Liver (tissue), 3 donors: ENCODE measurements at regions not wholly inside any gene's neighbourhood (a gene's known extent, or its start where the extent isn't known, plus 50 kb on each side); places are given as distances from the start of the nearest gene placed in this dataset.

Source experiments
- EGR1 ChIP-seq, 2 donors: IDR thresholded peaks; 2 replicates each; pipeline ENCODE4 v1.6.1; 2016 to 2018; ENCODE audit warnings: antibody characterized with exemption in 2 of 2, low read depth in 2 of 2
- FOXA1 ChIP-seq: IDR thresholded peaks from 2 replicates; pipeline ENCODE4 v1.6.1; 2016; ENCODE audit warnings: antibody characterized with exemption
- GABPA ChIP-seq, 2 donors: IDR thresholded peaks in 1 of 2; conservative IDR thresholded peaks in 1 of 2; 2 replicates each; pipeline ENCODE4 v1.6.1; 2016; ENCODE audit warnings: antibody characterized with exemption in 2 of 2, mild to moderate bottlenecking in 1 of 2, moderate library complexity in 1 of 2
- HNF4G ChIP-seq: IDR thresholded peaks from 2 replicates; pipeline ENCODE4 v1.6.1; 2016; ENCODE audit warnings: antibody characterized with exemption
- JUND ChIP-seq, 2 donors: IDR thresholded peaks; 2 replicates each; pipeline ENCODE4 v1.6.1; 2016; ENCODE audit warnings: antibody characterized with exemption in 2 of 2
- NR2F2 ChIP-seq: IDR thresholded peaks from 2 replicates; pipeline ENCODE4 v1.6.1; 2016; ENCODE audit warnings: antibody characterized with exemption
- RAD21 ChIP-seq, 2 donors: IDR thresholded peaks; 2 replicates each; pipeline ENCODE4 v1.6.1; 2016; ENCODE audit warnings: antibody characterized with exemption in 2 of 2, mild to moderate bottlenecking in 2 of 2
- RXRA ChIP-seq, 2 donors: IDR thresholded peaks; 2 replicates each; pipeline ENCODE4 v1.6.1; 2017 to 2018; ENCODE audit warnings: antibody characterized with exemption in 2 of 2, mild to moderate bottlenecking in 1 of 2
- SP1 ChIP-seq: IDR thresholded peaks from 2 replicates; pipeline ENCODE4 v1.6.1; 2018; ENCODE audit warnings: antibody characterized with exemption, mild to moderate bottlenecking
- TAF1 ChIP-seq: conservative IDR thresholded peaks from 2 replicates; pipeline ENCODE4 v1.6.1; 2016; ENCODE audit warnings: antibody characterized with exemption, mild to moderate bottlenecking
- YY1 ChIP-seq: IDR thresholded peaks from 2 replicates; pipeline ENCODE4 v1.6.1; 2016; ENCODE audit warnings: antibody characterized with exemption, mild to moderate bottlenecking
- TF ChIP-seq, protein P1 (sequence below): fragments of 150-350 bp; IDR thresholded peaks from 2 replicates; pipeline ENCODE4 v1.5.1; 2017; ENCODE audit warnings: improper control_type of control experiment, low read depth, low read length; ENCODE audit not compliant: missing input control
- TF ChIP-seq, protein P2 (sequence below): IDR thresholded peaks from 2 replicates; pipeline ENCODE4 v1.6.1; 2016; ENCODE audit warnings: antibody characterized with exemption
- TF ChIP-seq, protein P3 (sequence below): IDR thresholded peaks from 2 replicates; pipeline ENCODE4 v1.6.1; 2016; ENCODE audit warnings: antibody characterized with exemption, mild to moderate bottlenecking
- donor health status: healthy.
- donor health status: healthy.

DNA sequence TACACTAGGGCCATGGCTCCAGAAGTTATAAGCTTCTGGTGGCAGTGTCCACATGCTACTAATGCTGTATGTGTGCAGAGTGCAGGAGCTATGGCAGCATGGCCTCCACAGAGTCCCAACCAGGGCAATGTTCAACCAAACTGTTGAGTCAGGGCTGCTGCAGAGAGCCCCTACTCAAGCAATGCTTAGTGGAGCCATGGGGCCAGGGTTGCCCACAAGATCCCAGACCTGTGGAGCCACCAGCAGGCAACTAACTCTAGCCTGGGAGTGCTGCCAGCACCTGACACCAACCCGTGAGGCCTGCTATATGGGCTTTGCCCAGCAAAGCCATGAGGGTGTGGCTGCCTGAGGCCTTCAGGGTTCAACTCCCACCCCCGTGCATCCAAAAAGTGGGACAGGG is 655.2 kb downstream of the TBC1D22A start:
- TF ChIP-seq, protein P1, sequence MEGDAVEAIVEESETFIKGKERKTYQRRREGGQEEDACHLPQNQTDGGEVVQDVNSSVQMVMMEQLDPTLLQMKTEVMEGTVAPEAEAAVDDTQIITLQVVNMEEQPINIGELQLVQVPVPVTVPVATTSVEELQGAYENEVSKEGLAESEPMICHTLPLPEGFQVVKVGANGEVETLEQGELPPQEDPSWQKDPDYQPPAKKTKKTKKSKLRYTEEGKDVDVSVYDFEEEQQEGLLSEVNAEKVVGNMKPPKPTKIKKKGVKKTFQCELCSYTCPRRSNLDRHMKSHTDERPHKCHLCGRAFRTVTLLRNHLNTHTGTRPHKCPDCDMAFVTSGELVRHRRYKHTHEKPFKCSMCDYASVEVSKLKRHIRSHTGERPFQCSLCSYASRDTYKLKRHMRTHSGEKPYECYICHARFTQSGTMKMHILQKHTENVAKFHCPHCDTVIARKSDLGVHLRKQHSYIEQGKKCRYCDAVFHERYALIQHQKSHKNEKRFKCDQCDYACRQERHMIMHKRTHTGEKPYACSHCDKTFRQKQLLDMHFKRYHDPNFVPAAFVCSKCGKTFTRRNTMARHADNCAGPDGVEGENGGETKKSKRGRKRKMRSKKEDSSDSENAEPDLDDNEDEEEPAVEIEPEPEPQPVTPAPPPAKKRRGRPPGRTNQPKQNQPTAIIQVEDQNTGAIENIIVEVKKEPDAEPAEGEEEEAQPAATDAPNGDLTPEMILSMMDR = no peak
- TF ChIP-seq FOXA1 (no peak), RAD21 (IDR thresholded peaks at IDR 0.05) (no peak), NR2F2 (no peak), GABPA (IDR thresholded peaks at IDR 0.05 in 1 of 2, conservative IDR thresholded peaks at IDR 0.05 in 1 of 2) (no peak), YY1 (no peak), TAF1 (no peak), SP1 (no peak), HNF4G (no peak), EGR1 (IDR thresholded peaks at IDR 0.05; ENCODE audit: low read depth in 2 of 2) (no peak), JUND (IDR thresholded peaks at IDR 0.05) (no peak), RXRA (IDR thresholded peaks at IDR 0.05) (no peak)
- TF ChIP-seq, protein P2, sequence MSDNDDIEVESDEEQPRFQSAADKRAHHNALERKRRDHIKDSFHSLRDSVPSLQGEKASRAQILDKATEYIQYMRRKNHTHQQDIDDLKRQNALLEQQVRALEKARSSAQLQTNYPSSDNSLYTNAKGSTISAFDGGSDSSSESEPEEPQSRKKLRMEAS = no peak
- TF ChIP-seq, protein P3, sequence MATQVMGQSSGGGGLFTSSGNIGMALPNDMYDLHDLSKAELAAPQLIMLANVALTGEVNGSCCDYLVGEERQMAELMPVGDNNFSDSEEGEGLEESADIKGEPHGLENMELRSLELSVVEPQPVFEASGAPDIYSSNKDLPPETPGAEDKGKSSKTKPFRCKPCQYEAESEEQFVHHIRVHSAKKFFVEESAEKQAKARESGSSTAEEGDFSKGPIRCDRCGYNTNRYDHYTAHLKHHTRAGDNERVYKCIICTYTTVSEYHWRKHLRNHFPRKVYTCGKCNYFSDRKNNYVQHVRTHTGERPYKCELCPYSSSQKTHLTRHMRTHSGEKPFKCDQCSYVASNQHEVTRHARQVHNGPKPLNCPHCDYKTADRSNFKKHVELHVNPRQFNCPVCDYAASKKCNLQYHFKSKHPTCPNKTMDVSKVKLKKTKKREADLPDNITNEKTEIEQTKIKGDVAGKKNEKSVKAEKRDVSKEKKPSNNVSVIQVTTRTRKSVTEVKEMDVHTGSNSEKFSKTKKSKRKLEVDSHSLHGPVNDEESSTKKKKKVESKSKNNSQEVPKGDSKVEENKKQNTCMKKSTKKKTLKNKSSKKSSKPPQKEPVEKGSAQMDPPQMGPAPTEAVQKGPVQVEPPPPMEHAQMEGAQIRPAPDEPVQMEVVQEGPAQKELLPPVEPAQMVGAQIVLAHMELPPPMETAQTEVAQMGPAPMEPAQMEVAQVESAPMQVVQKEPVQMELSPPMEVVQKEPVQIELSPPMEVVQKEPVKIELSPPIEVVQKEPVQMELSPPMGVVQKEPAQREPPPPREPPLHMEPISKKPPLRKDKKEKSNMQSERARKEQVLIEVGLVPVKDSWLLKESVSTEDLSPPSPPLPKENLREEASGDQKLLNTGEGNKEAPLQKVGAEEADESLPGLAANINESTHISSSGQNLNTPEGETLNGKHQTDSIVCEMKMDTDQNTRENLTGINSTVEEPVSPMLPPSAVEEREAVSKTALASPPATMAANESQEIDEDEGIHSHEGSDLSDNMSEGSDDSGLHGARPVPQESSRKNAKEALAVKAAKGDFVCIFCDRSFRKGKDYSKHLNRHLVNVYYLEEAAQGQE = no peak
